NB4 (cell line): ENCODE measurements at regions not wholly inside any gene's neighbourhood (a gene's known extent, or its start where the extent isn't known, plus 50 kb on each side); places are given as distances from the start of the nearest gene placed in this dataset.

Source experiments
- MYC ChIP-seq: IDR thresholded peaks from 2 replicates; pipeline ENCODE4 v1.6.1; 2011; ENCODE audit warnings: low read depth, low read length
- POLR2A ChIP-seq: IDR thresholded peaks from 2 replicates; pipeline ENCODE4 v1.6.1; 2011; ENCODE audit warnings: mild to moderate bottlenecking; ENCODE audit not compliant: insufficient read length; ENCODE audit errors: extremely low read depth
- TF ChIP-seq, protein P1 (sequence below): IDR thresholded peaks from one replicate; pipeline ENCODE4 v1.5.1; 2012; ENCODE audit warnings: low read depth, low read length

DNA sequence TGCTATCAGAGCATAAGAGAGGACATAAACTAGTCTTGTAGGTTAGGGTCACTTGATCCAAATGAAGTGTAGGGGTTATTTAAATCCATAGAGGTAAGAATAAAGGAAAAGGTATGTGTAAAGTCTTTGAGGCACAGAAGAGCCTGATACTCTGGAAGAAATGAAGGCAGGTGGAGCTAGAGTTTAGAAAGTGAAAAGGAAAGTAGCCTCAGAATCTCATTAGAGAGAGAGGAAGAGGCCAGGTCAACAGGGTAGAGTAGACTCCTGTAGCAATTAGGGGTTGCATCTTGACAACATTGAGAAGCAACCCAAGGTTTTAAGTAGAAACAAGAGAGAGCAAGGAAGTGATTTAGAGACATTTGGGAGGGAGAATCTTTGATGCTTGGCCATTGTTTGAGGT lies 235.2 kb upstream of the SOX9 start:
- TF ChIP-seq, protein P1, sequence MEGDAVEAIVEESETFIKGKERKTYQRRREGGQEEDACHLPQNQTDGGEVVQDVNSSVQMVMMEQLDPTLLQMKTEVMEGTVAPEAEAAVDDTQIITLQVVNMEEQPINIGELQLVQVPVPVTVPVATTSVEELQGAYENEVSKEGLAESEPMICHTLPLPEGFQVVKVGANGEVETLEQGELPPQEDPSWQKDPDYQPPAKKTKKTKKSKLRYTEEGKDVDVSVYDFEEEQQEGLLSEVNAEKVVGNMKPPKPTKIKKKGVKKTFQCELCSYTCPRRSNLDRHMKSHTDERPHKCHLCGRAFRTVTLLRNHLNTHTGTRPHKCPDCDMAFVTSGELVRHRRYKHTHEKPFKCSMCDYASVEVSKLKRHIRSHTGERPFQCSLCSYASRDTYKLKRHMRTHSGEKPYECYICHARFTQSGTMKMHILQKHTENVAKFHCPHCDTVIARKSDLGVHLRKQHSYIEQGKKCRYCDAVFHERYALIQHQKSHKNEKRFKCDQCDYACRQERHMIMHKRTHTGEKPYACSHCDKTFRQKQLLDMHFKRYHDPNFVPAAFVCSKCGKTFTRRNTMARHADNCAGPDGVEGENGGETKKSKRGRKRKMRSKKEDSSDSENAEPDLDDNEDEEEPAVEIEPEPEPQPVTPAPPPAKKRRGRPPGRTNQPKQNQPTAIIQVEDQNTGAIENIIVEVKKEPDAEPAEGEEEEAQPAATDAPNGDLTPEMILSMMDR = no peak
- TF ChIP-seq MYC (no peak), POLR2A (no peak)
